Lower leg skin (tissue), 4 donors: ENCODE measurements at regions not wholly inside any gene's neighbourhood (a gene's known extent, or its start where the extent isn't known, plus 50 kb on each side); places are given as distances from the start of the nearest gene placed in this dataset.

Source experiments
- DNase-seq, 2 donors: peaks; one replicate each; pipeline ENCODE4 v3.0.0-alpha.2; 2019; ENCODE audit warnings: low spot score in 2 of 2
- H3K4me3 ChIP-seq: fragments of 200-600 bp; sonication (generic); 2 replicates; pipeline ENCODE4 v1.5.1; 2017; ENCODE audit warnings: mild to moderate bottlenecking, low read depth; ENCODE audit not compliant: poor library complexity, severe bottlenecking
- CTCF ChIP-seq, 3 donors: fragments of 450-650 bp; IDR thresholded peaks; one replicate each; pipeline ENCODE4 v1.5.1; 2016; ENCODE audit warnings: antibody characterized with exemption in 3 of 3, mild to moderate bottlenecking in 3 of 3, moderate library complexity in 2 of 3
- POLR2A ChIP-seq, 2 donors: fragments of 450-650 bp; IDR thresholded peaks; one replicate each; pipeline ENCODE4 v1.6.1; 2016 to 2017; ENCODE audit warnings: antibody characterized with exemption in 2 of 2, mild to moderate bottlenecking in 1 of 2, moderate library complexity in 1 of 2
- WGBS, 2 donors: methylation state at CpG; one replicate each; pipeline ENCODE4 v1.1.5; 2018; 5-methylcytosine and 5-hydroxymethylcytosine counted together
- intact Hi-C: fragments of 100-400 bp; cut with DNase I; formaldehyde crosslinking; loops from one replicate; pipeline ENCODE4 v1.15.0; 2023; ENCODE audit warnings: low total_unique reads

GRCh38 chr3:16807391-16807790 lies 77.4 kb upstream of the PLCL2 start:
- peak in 1 of 2 donors; percentile 20 for DNase-seq
- no peak for TF ChIP-seq POLR2A (IDR thresholded peaks at IDR 0.05)
- TF ChIP-seq CTCF (IDR thresholded peaks at IDR 0.05): no peak
- WGBS, 2 donors: 51 to 63% methylated on average over 6 of the region's 6 CpGs
- no peak overlapping the region for H3K4me3 ChIP-seq
- intact Hi-C loops: no loop called here

GRCh38 chr3:16808393-16809107 lies 76.2 kb upstream of the PLCL2 start:
- intact Hi-C loops: no loop called here
- WGBS, 2 donors: 51 to 56% methylated on average over 3 of the region's 3 CpGs
- no peak for DNase-seq
- TF ChIP-seq CTCF (IDR thresholded peaks at IDR 0.05) (no peak), POLR2A (IDR thresholded peaks at IDR 0.05) (no peak)
- no peak overlapping the region for H3K4me3 ChIP-seq

- 64 to 71% methylated on average over 4 of the region's 4 CpGs for WGBS, 2 donors
- intact Hi-C loops: no loop called here
- DNase-seq: no peak
- no peak overlapping the region for H3K4me3 ChIP-seq
- TF ChIP-seq POLR2A (IDR thresholded peaks at IDR 0.05) (no peak), CTCF (IDR thresholded peaks at IDR 0.05) (no peak)
These were observed 75.3 kb upstream of the PLCL2 start for GRCh38 chr3:16809482-16809881.

- 79 to 83% methylated on average over 2 of the region's 2 CpGs for WGBS, 2 donors
- H3K4me3 ChIP-seq: no peak overlapping the region
- intact Hi-C loops: no loop called here
- TF ChIP-seq POLR2A (IDR thresholded peaks at IDR 0.05) (no peak), CTCF (IDR thresholded peaks at IDR 0.05) (no peak)
- DNase-seq: no peak
These were observed 74.8 kb upstream of the PLCL2 start for GRCh38 chr3:16809993-16810392.

GRCh38 chr3:16810593-16811367 lies 74.0 kb upstream of the PLCL2 start:
- H3K4me3 ChIP-seq: no peak overlapping the region
- TF ChIP-seq CTCF (IDR thresholded peaks at IDR 0.05): no peak
- TF ChIP-seq POLR2A (IDR thresholded peaks at IDR 0.05): no peak
- 66 to 67% methylated on average over 7 of the region's 7 CpGs for WGBS, 2 donors
- no peak for DNase-seq
- intact Hi-C loops: no loop called here
